H1 (cell line): ENCODE measurements at regions not wholly inside any gene's neighbourhood (a gene's known extent, or its start where the extent isn't known, plus 50 kb on each side); places are given as distances from the start of the nearest gene placed in this dataset.

Source experiments
- SIN3A ChIP-seq, 2 experiments: IDR thresholded peaks in 1 of 2; conservative IDR thresholded peaks in 1 of 2; 2 replicates each; pipeline ENCODE4 v1.6.1; 2011 to 2012; ENCODE audit warnings: low read length in 2 of 2, improper control_type of control experiment in 1 of 2, low read depth in 1 of 2, mild to moderate bottlenecking in 1 of 2
- ZNF274 ChIP-seq: IDR thresholded peaks from 2 replicates; pipeline ENCODE4 v1.7.0; 2012; ENCODE audit warnings: low read length, borderline replicate concordance; ENCODE audit errors: extremely low read depth

- TF ChIP-seq SIN3A (conservative IDR thresholded peaks at IDR 0.05 in 1 of 2, IDR thresholded peaks at IDR 0.05 in 1 of 2; ENCODE audit: low read depth in 1 of 2, low read length in 2 of 2) (no peak), ZNF274 (no peak)
Measured at GRCh38 chr3:158976966-158977365, 175.1 kb downstream of the MFSD1 start (continued).
